OCI-LY7 (cell line): ENCODE measurements at regions not wholly inside any gene's neighbourhood (a gene's known extent, or its start where the extent isn't known, plus 50 kb on each side); places are given as distances from the start of the nearest gene placed in this dataset.

ENCODE experiments used
- BruUV-seq: library from RNA; stranded (reverse); fragments of 400-500 nt; replicated peaks from 2 replicates; lab custom pipeline; 2021; lab: Mats Ljungman, UMichigan
- CTCF ChIA-PET: fragments of 300-600 bp; sonication (Branson Sonifier 250); formaldehyde crosslinking; loops from one replicate; lab custom pipeline; 2022; ENCODE audit warnings: antibody characterized with exemption; ENCODE audit not compliant: unreplicated experiment; lab: Charles Lee
- POLR2A ChIA-PET: fragments of 300-600 bp; sonication (Branson Sonifier 250); formaldehyde crosslinking; loops from one replicate; lab custom pipeline; 2022; ENCODE audit warnings: antibody characterized with exemption; lab: Charles Lee
- DNase-seq: peaks from one replicate; pipeline ENCODE4 v3.0.0-alpha.2; 2015; ENCODE audit warnings: low spot score
- H2AFZ ChIP-seq: fragments of 200-600 bp; sonication (generic), shearing (Covaris generic); 2 replicates; pipeline ENCODE4 v1.6.1; 2014; ENCODE audit warnings: mild to moderate bottlenecking, antibody characterized with exemption, low read length, moderate library complexity
- H3K27ac ChIP-seq: fragments of 200-600 bp; sonication (generic); 2 replicates; pipeline ENCODE4 v1.5.1; 2014; ENCODE audit warnings: mixed run types, low read depth, mild to moderate bottlenecking, moderate library complexity, low read length, inconsistent platforms; ENCODE audit not compliant: poor library complexity, severe bottlenecking
- H3K36me3 ChIP-seq: fragments of 200-600 bp; sonication (generic); 2 replicates; pipeline ENCODE4 v1.6.1; 2014; ENCODE audit warnings: mild to moderate bottlenecking, antibody characterized with exemption, low read length, moderate library complexity, mixed read lengths; ENCODE audit not compliant: insufficient read depth
- H3K4me1 ChIP-seq: fragments of 200-600 bp; sonication (generic); 2 replicates; pipeline ENCODE4 v1.5.1; 2014; ENCODE audit warnings: mild to moderate bottlenecking, low read length; ENCODE audit not compliant: insufficient read depth, poor library complexity, severe bottlenecking
- H3K4me2 ChIP-seq: fragments of 200-600 bp; sonication (generic); 2 replicates; pipeline ENCODE4 v1.6.1; 2014; ENCODE audit warnings: mild to moderate bottlenecking, low read length
- H3K4me3 ChIP-seq: fragments of 200-600 bp; sonication (generic); 2 replicates; pipeline ENCODE4 v1.5.1; 2014; ENCODE audit warnings: mild to moderate bottlenecking, low read depth, low read length; ENCODE audit not compliant: poor library complexity, severe bottlenecking
- H3K79me2 ChIP-seq: fragments of 200-600 bp; sonication (generic); 2 replicates; pipeline ENCODE4 v1.6.1; 2016; ENCODE audit warnings: low read depth, mild to moderate bottlenecking, low read length, moderate library complexity, mixed read lengths; ENCODE audit not compliant: insufficient read depth
- H3K9me2 ChIP-seq: fragments of 200-600 bp; sonication (generic); 2 replicates; pipeline ENCODE4 v1.6.1; 2016; ENCODE audit warnings: mild to moderate bottlenecking, low read length, mixed read lengths; ENCODE audit not compliant: insufficient read depth
- H3K9me3 ChIP-seq: fragments of 200-600 bp; sonication (generic); 2 replicates; pipeline ENCODE4 v1.6.1; 2014; ENCODE audit warnings: mild to moderate bottlenecking, mixed run types, low read length, mixed read lengths
- H4K20me1 ChIP-seq: fragments of 200-600 bp; sonication (generic); 2 replicates; pipeline ENCODE4 v1.6.1; 2014; ENCODE audit warnings: mild to moderate bottlenecking, antibody characterized with exemption, low read length, moderate library complexity, mixed read lengths; ENCODE audit not compliant: insufficient read depth
- CTCF ChIP-seq: fragments of 200-600 bp; sonication (generic); conservative IDR thresholded peaks from 2 replicates; pipeline ENCODE4 v1.5.1; 2014; ENCODE audit warnings: mild to moderate bottlenecking, antibody characterized with exemption, low read length, moderate library complexity, mixed read lengths
- EZH2phosphoT487 ChIP-seq: fragments of 200-600 bp; sonication (generic); IDR thresholded peaks from 2 replicates; pipeline ENCODE4 v1.6.1; 2018; ENCODE audit warnings: low read depth, borderline replicate concordance, mild to moderate bottlenecking, mixed run types, antibody characterized with exemption, low read length, moderate library complexity, mixed read lengths
- intact Hi-C: fragments of 100-400 bp; cut with micrococcal nuclease; formaldehyde crosslinking; loops from one replicate; pipeline ENCODE4 v1.10.0; 2022; ENCODE audit not compliant: unreplicated experiment

GRCh38 chr2:84165256-84165655 is 293.8 kb downstream of the SUCLG1 start:
- no TSS peak for BruUV-seq
- no peak overlapping the region for H2AFZ ChIP-seq
- TF ChIP-seq EZH2phosphoT487, result no peak
- no peak for TF ChIP-seq CTCF
- no peaks in the 10 kb centered on the region for H3K9me3 ChIP-seq
- no peak for DNase-seq
- no peak overlapping the region for H3K4me3 ChIP-seq
- H3K27ac ChIP-seq, result no peak overlapping the region
- POLR2A ChIA-PET, result no interaction called here
- H3K4me2 ChIP-seq, result no peak overlapping the region
- H3K4me1 ChIP-seq, result no peaks in the 10 kb centered on the region
- H4K20me1 ChIP-seq, result no peaks in the 10 kb centered on the region
- CTCF ChIA-PET, result no interaction called here
- H3K9me2 ChIP-seq, result no peaks in the 10 kb centered on the region
- no peaks in the 10 kb centered on the region for H3K36me3 ChIP-seq
- H3K79me2 ChIP-seq, result no peaks in the 10 kb centered on the region
- intact Hi-C loops, result no loop called here

GRCh38 chr2:84160453-84160852 is 298.6 kb downstream of the SUCLG1 start:
- intact Hi-C loops, result no loop called here
- DNase-seq, result no peak
- H3K4me3 ChIP-seq, result no peak overlapping the region
- no peak overlapping the region for H3K4me2 ChIP-seq
- H3K9me2 ChIP-seq, result no peaks in the 10 kb centered on the region
- H3K79me2 ChIP-seq, result no peaks in the 10 kb centered on the region
- TF ChIP-seq CTCF, result no peak
- BruUV-seq, result no TSS peak
- no peaks in the 10 kb centered on the region for H3K9me3 ChIP-seq
- no peaks in the 10 kb centered on the region for H3K36me3 ChIP-seq
- H3K27ac ChIP-seq, result no peak overlapping the region
- H4K20me1 ChIP-seq, result no peaks in the 10 kb centered on the region
- CTCF ChIA-PET, result no interaction called here
- no peaks in the 10 kb centered on the region for H3K4me1 ChIP-seq
- POLR2A ChIA-PET, result no interaction called here
- no peak overlapping the region for H2AFZ ChIP-seq

- POLR2A ChIA-PET, result interaction anchor here (0.6 kb wide), 1 partner anchor 660 kb away, joined by 3 read pairs; no protein-coding TSS in a partner anchor
- CTCF ChIA-PET, result no interaction called here
Measured at GRCh38 chr2:84158605-84159004, 300.5 kb downstream of the SUCLG1 start.

More at GRCh38 chr2:84158605-84159004, 300.5 kb downstream of the SUCLG1 start:
- no peak overlapping the region for H3K4me2 ChIP-seq
- DNase-seq, result no peak
- no peak for TF ChIP-seq CTCF
- TF ChIP-seq EZH2phosphoT487, result no peak
- no peaks in the 10 kb centered on the region for H3K9me2 ChIP-seq
- H3K9me3 ChIP-seq, result no peaks in the 10 kb centered on the region
- BruUV-seq, result no TSS peak
- H3K36me3 ChIP-seq, result no peaks in the 10 kb centered on the region
- H3K4me3 ChIP-seq, result no peak overlapping the region
- H3K79me2 ChIP-seq, result no peaks in the 10 kb centered on the region
- H2AFZ ChIP-seq, result no peak overlapping the region
- H3K27ac ChIP-seq, result no peak overlapping the region
- intact Hi-C loops, result no loop called here
- no peaks in the 10 kb centered on the region for H4K20me1 ChIP-seq
- no peaks in the 10 kb centered on the region for H3K4me1 ChIP-seq
